ENCODE measurements at regions not wholly inside any gene's neighbourhood (a gene's known extent, or its start where the extent isn't known, plus 50 kb on each side); places are given as distances from the start of the nearest gene placed in this dataset.
A peak's percentile ranks its signal among the peaks of the same experiment; 100 is the strongest.
"Not testable (repeated sequence)": the region's sequence is repeated elsewhere in the genome, so short reads cannot be mapped to it uniquely, and the experiment has no call there.

DNA sequence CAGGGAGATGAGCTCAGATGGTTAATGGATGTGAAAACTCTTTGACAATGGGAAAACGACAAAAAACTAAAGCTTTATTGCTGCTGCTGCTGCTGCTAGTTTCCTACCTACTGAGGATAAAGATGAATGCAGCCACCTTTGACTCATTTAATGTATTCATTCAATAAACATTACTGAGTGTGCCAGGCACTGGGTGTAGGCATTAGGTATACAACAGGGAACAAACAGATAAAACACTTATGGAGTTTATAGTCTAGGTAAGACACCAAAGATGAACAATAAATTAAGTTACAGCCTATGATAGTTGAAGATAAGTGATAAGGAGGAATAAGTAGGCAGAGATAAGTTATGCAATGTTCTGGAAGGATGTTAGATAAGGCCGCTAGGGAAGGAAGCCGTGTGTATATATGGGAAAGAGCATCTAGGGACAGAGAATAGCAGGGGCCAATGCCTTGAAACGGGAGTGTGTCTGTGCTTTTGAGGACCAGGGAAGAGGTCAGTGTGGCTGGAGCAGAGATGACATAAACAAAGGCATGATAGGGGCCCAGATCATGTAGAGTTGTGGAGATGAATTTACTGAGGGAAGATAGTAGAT lies 477.6 kb downstream of the NTRK2 start:
- no peak for DNase-seq (ENCODE audit: low read depth)

DNA sequence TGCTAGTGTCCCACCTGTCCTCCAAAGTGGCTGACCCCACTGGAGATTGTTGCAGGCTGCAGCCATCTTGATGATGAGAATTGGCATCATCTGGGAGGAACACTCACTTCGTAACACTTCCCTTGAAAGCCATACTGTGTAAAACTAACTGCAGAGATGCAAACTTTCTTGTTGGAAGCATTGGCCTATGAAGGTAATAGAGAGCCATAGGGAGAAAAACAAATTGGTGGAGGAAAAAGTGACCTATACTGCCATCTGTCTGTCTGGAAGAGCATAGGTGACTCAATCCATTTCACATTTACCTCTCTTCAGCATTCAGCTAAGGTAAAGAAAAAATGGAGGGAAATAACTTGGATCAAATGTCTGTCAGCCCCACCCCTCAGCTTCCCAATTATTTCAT lies 473.4 kb downstream of the NTRK2 start:
- DNase-seq (ENCODE audit: low read depth): no peak

DNA sequence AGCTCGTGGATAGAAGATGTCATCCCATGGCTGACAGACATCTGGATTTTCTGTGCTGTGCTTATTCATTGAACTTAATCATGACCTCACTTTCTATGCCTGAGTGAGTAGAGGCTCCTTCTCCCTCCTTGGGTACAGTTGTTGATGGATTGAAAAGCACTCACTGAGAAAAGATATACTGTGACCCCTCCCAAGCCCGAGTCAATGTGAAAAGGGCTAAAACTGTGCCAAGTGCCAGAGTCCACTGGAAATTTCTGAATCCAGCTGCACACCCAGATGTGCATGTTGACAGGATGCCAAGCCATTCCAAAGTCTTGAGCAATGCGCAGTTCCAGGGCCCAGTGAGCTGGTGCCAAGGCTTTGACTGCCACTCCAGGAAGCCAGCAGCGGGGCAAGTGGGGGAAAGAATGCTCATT lies 473.0 kb downstream of the NTRK2 start:
- peak; percentile 52 for DNase-seq (ENCODE audit: low read depth)

DNA sequence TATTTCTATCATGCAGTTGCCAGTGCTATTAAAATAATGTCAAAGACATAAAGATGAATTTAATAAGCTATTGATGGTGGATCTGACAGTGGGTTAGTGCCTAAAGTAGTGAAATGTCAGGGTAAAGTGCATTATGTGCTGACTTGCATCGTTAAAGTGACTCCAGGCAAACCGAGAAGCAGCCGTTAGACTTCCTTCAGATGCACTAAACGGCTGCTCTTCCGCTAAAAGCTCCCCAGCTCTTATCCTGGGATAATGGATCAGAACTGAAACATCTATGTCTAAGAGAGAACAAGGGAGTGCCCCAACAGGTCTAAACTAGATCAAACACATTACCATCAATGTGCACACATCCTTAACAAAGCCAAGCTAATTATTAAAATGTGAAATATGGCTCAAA lies 468.2 kb downstream of the NTRK2 start:
- DNase-seq (ENCODE audit: low read depth): no peak

DNA sequence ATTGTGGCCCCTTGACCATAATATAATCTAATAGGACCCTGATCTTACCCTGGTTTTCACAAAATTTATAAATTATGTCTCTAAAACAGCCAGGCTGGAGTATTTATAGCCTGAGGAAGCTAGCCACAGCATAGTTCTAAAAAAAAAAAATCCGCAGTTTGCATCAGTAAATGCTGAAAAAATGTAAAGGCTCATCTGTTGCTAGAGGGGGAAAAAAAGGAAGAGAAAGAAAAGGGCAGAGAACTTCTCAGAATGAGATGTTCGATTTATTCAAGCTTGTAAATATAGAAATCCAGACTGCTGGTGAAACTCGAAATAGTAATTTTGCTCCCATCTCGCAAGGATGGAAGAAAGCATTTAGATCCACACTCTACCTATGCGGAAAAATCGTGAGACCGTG lies 467.5 kb downstream of the NTRK2 start:
- DNase-seq (ENCODE audit: low read depth): no peak

DNA sequence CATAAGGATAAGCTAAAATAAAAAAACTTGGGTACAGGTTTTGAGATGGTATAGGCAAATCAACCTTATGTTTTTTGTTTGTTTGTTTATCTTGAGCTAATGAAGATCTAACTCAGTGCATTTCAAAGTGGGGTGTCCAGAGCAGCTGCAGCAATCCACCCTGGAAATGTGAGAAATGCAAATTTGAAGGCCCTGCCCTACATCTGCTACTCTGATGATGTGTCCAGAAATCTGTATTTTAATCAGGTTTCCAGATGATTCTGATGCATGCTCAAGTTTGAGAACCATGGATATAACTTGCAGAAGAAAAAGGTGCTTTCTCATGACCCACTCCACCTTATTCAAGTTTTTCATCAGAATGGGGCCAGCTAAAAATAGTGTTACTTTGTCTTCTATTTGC lies 467.0 kb downstream of the NTRK2 start:
- no peak for DNase-seq (ENCODE audit: low read depth)

DNA sequence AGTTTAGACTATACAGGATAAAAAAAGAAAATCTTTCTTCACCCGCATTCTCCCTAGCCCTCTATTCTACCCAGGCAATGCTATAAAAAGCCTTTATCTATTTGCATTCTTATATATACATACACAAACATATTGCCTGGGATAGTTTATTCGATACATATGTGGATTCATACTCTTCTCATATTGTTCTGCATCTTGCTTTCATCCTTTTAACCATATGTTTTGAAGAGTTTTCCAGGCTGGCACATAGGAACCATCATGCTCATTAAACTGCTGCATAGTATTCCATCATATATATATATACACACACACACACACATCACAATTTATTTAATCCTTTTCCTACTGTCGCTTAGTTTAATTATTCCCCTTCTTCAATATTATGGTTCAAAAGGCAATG lies 461.2 kb downstream of the NTRK2 start:
- DNase-seq (ENCODE audit: low read depth): no peak

DNA sequence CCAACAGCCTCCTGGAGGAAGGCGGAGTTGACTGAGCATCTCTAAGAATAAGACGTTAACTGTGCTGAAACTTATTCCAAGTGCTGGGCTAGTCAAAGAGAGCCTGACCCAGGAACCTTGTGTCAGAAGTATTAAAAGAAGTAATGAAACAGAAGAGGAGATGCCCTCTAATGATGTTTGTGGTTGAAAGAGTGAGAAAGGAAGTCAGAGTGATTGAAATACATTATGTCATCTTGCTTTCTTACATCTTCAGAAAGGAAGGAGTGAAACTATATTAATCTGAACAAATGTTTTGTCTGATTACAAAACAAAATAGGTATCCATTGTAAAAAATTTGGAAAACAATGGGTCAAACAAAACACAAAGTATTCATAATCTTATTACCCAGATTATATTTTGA lies 460.7 kb downstream of the NTRK2 start:
- DNase-seq (ENCODE audit: low read depth): no peak

DNA sequence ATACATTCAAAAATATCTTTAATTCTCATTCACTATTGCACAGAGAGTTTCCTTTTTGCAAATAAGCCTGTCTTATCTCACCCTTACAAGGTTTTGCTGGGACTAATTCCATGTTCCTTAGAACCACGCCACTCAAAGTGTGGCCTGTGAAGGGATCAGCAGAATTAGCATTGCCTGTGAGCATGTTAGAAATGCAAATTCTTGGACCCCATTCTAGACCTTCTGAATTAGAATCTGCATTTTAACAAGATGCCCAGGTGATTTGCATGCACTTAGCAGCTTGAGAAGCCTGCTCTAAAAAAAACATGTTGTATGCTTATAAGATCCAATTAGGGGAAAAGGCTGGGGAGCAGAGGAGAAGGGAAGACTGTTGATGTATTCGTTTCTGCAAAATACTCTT lies 460.0 kb downstream of the NTRK2 start:
- no peak for DNase-seq (ENCODE audit: low read depth)

DNA sequence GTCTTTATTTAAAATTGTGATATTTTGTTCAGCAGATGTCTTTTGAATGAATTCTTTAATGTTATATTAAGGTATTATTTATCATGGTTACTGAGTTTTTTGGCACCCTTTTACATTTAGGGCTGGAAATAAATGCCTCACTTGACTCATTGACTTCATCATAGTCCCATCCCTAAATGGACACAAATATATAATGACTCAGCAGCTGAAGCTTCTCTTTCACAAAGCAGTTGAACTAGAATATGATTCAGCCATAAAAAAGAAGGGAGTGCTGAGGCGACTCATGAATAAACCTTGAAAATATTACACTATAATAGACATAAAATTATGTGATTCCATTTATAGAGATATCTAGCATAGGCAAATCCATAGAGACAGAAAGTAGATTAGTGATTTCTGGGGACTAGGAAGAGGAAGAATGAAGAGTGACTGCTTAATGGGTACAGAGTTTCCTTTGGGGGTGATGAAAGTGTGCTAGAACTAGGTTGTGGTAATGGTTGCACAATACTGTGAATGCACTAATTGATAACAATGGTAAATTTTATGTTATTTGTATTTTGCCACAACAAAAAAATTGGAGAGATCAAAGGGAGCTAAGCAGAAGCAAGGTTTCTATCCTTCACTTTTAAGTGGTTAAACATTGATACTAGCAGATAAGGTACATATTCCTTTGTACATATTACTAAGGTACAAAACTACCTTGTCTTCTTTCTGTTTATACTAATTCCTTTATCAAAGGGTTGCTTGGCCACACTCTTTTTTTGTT lies 449.6 kb downstream of the NTRK2 start:
- no peak for DNase-seq (ENCODE audit: low read depth)

DNA sequence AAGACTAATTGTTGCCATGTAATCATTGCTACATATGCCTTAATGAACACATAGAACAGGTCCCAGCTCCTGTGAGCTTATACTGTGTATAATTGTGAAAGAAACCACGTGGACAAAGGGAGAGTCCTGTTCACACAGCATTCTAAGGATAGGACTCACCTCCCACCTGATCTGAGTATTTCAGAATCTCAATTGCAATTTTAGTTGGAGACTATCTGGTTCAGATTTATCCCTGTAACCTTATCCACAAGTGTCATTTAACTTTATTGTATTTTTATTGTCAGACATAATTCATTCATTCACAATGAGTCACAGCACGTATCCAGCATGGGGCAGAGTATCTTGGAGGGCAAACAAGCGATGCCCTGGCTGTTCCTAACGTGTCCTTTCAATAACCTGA lies 448.3 kb downstream of the NTRK2 start:
- no peak for DNase-seq (ENCODE audit: low read depth)

DNA sequence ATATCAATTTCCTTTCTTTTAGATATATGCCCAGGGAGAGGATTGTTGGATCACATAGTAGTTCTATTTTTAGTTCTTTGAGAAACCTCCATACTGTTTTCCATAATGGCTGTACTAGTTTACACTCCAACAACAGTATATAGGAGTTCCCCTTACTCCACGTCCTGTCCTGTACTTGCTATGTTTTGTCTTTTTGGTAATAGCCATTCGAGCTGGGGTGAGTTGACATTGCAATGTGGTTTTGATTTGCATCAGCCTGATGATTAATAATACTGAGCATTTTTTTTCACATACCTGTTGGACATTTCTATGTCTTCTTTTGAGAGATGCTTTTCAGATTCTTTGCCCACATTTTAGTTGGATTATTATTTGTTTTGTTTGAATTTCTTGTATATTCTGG lies 445.9 kb downstream of the NTRK2 start:
- no peak for DNase-seq (ENCODE audit: low read depth)

DNA sequence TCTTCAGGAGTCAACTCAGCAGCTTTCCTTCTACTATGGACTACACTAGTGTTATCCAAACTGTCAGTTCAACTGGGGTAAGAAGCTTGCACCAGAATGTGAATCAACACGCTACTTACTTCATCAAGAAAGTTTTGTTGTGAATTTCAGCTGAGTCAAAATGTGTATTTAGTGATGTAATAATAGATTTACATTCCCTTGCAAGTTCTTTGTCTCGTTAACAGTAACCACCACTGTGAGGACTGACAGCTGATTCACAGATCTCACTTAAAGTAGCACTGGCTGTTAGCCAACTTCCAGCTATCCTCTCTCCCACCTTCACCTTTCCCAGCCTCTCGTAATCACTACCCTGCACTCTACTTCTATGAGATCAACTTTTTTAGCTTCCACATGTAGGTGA lies 445.3 kb downstream of the NTRK2 start:
- no peak for DNase-seq (ENCODE audit: low read depth)

DNA sequence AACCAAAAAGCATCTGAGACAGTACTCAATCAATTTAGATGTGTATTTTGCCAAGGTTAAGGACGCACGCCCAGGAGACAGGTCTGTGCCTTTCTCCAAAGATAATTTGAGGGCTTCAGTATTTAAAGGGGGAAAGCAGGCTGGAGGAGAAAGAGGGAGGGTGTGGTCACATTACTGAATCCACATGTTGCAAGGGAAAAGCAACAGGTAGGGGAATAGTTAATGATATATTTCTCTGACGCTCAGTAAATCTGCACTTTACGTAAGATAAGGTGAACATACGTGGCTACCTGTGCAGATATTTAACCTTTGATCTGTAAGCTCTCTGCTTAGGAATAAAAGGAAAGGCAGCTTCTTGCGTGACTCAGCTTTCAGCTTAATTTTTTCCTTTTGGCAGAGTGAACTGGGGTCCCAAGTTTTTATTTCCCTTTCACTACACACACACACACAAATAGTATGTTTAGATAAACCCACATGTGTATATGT lies 443.4 kb downstream of the NTRK2 start:
- DNase-seq (ENCODE audit: low read depth): no peak

DNA sequence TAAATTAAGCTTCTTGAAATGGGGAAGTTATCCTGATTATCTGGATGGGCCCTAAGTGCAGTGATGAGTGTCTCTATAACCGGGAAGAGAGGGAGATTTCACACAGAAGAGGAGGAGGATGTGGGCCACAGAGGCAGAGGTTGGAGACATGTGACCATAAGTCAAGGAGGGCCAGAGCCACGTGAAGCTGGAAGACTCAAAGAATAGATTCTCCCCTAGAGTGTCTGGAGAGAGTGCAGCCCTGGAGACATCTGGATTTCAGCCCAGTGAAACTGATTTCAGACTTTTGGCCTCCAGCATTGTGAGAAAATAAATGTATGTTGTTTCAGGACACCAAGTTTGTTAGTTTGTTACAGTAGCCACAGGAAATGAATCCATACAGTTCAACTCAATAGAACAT lies 442.9 kb downstream of the NTRK2 start:
- DNase-seq (ENCODE audit: low read depth): no peak

DNA sequence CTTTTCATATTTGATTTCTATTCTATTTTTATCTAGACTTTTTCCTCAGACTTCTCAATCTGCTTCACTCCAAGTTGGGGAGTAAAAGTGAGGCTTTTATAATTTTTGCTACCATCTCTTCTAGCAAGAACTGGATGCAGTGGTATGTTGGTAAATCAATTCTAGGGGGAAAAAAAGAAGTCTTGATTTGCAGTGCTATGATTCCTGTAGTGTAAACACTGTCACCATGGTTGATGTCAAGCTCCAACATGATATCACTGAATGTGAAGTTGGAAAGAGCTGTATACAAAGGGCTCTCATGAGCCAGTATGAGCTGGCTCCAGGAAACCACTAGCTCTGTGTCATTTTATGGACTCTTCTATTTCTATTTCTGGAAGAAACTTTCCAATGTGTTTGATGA lies 439.2 kb downstream of the NTRK2 start:
- no peak for DNase-seq (ENCODE audit: low read depth)

DNA sequence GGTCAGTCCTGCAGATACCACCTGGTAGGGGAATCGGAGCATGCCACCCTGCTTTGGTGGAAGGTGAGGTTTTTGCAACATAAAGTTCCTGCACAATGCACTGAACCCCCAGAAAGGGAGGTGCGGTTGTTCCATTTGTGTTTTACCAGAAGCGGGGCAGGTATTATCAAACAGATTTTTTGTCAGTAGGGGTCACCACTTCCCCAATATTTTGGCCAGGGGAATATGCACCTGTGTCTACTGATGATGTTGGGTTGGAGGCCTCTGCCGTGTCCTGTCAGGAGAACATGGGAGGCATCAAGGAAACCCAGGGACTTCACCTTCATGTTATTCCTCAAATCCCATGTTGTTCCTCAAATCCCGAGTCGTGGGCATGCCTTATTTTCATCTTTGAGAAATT lies 438.7 kb downstream of the NTRK2 start:
- no peak for DNase-seq (ENCODE audit: low read depth)

DNA sequence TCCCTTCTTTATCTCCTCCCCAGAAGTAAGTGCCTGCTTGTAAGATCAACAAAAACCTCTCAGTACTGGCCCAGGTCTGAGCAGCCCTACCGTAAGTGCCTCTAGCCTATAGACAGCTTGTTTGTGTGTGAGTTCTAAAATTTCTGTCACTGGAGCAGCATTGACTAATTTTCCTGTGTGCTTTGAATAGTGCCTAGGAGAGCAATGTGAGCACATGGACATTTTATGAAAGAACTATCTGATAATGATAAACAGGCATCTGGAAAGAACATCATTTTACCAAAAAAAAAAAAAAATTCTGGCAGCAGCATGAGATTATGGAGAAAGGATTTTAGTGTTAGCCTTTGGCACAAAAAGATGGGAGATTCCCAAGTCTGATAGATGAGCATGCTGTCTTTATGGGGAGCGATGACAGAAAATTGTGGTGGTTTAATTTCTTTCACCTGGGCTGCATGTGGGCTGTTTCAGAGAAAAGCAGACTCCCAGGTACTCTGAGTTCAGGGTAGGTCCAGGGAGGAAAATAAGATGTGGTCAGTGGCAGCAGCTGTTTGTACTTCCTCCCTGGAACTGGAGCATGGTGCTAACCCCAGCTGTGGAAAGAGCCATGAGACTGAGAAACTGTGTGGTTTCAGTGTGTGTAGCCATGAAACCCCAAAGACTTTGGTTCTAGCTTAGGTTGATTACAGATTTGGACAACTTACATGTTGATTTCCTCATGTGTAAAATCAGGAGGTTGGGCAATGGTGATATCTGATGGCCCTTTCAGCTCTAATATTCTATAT lies 419.9 kb downstream of the NTRK2 start:
- no peak for DNase-seq (ENCODE audit: low read depth)

DNA sequence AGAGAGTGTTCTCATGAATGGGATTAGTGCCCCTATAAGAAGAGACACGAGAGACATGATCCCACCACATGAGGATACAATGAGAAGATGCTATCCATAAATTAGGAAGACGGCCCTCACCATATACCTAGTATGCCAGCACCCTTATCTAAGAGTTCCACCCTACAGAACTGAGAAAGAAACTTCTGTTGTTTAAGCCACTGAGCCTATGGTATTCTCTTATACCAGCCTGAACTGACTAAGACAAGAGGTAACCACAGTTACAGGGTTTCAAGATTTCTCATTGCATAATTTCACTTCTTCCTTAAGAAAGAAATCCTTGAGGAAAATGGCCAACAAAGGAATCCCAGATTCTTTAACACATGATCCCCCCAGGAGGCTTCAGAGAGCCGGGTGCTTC lies 412.4 kb downstream of the NTRK2 start:
- DNase-seq (ENCODE audit: low read depth): no peak

DNA sequence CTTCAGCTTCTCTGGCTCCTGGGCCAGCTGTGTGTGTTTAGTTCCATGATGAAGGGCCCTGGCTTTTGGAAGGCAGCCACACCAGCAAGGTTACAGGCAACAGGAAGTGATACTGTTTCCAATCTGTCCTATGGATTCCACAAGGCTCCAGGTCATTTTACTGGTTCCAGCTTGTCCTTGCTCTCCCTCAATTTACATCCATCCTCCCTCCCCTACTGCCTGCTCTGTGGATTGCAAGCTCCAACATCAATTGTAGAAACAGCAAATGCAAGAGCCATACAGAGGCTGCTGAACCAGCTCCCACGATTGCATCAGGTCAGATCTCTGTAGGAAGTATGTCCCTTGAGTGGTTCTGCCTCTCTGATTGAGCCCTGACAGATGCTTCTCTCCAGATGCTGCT lies 409.8 kb downstream of the NTRK2 start:
- no peak for DNase-seq (ENCODE audit: low read depth)

DNA sequence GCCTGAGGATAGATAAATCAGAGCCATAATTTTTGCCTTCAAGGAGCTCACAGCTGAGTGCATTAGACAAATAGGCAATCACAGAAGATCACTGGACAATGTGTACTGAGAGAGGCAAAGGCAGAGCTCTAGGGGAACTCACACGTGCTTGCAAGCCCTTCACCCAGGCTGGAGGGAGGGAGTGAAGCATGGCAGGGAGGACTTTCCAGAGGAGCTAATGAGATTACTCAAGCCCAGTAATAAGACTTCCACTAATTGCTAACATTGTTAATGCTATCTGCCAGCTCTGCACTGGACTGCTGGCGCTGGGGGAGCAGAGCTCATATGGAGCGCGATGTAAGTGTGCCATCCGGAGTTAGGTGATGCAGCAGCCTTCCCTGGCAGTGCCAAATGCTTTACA lies 408.4 kb downstream of the NTRK2 start:
- no peak for DNase-seq (ENCODE audit: low read depth)

DNA sequence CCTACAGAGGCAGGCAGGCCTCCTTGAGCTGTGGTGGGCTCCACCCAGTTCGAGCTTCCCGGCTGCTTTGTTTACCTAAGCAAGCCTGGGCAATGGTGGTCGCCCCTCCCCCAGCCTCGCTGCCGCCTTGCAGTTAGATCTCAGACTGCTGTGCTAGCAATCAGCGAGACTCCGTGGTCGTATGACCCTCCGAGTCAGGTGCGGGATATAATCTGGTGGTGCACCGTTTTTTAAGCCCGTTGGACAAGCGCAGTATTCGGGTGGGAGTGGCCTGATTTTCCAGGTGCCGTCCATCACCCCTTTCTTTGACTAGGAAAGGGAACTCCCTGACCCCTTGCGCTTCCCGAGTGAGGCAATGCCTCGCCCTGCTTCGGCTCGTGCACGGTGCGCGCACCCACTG lies 407.6 kb downstream of the NTRK2 start:
- DNase-seq (ENCODE audit: low read depth): not testable (repeated sequence)

Data from fibroblast of the conjunctiva (primary cell).